HL-60 (cell line): ENCODE measurements at regions not wholly inside any gene's neighbourhood (a gene's known extent, or its start where the extent isn't known, plus 50 kb on each side); places are given as distances from the start of the nearest gene placed in this dataset.

Experiments
- DNase-seq, 2 experiments: peaks; one replicate each; pipeline ENCODE4 v3.0.0-alpha.2; 2010 to 2020; ENCODE audit warnings: low read depth in 1 of 2, low spot score in 1 of 2
- H3K27ac ChIP-seq: fragments of 250-450 bp; sonication (Bioruptor Pico); replicated peaks from 2 replicates; pipeline ENCODE4 v1.5.1; 2020; ENCODE audit warnings: mild to moderate bottlenecking, moderate library complexity
- H3K27me3 ChIP-seq: fragments of 250-450 bp; sonication (Bioruptor Pico); 2 replicates; pipeline ENCODE4 v1.5.1; 2021; ENCODE audit warnings: mild to moderate bottlenecking, moderate library complexity; ENCODE audit not compliant: insufficient read depth, poor library complexity, severe bottlenecking
- H3K4me3 ChIP-seq: replicated peaks from 2 replicates; pipeline ENCODE4 v1.5.1; 2011; ENCODE audit warnings: mild to moderate bottlenecking, control low read depth, low read length; ENCODE audit not compliant: insufficient read depth
- GABPA ChIP-seq: IDR thresholded peaks from 2 replicates; pipeline ENCODE4 v1.6.1; 2012; ENCODE audit warnings: low read depth
- POLR2AphosphoS5 ChIP-seq: IDR thresholded peaks from 2 replicates; pipeline ENCODE4 v1.6.1; 2012; ENCODE audit warnings: low read depth
- REST ChIP-seq: IDR thresholded peaks from 2 replicates; pipeline ENCODE4 v1.6.1; 2012; ENCODE audit warnings: low read depth; ENCODE audit not compliant: insufficient replicate concordance
- SPI1 ChIP-seq: IDR thresholded peaks from 2 replicates; pipeline ENCODE4 v1.6.1; 2012; ENCODE audit warnings: low read depth, mild to moderate bottlenecking, borderline replicate concordance
- TF ChIP-seq, protein P1 (sequence below): IDR thresholded peaks from one replicate; pipeline ENCODE4 v1.5.1; 2011; ENCODE audit warnings: low read length, control low read depth, inconsistent platforms; ENCODE audit not compliant: insufficient read depth

- no peak for DNase-seq
- Histone ChIP-seq H3K27ac (no peak overlapping the region), H3K4me3 (no peak overlapping the region), H3K27me3 (no peaks in the 10 kb centered on the region)
- TF ChIP-seq, protein P1, sequence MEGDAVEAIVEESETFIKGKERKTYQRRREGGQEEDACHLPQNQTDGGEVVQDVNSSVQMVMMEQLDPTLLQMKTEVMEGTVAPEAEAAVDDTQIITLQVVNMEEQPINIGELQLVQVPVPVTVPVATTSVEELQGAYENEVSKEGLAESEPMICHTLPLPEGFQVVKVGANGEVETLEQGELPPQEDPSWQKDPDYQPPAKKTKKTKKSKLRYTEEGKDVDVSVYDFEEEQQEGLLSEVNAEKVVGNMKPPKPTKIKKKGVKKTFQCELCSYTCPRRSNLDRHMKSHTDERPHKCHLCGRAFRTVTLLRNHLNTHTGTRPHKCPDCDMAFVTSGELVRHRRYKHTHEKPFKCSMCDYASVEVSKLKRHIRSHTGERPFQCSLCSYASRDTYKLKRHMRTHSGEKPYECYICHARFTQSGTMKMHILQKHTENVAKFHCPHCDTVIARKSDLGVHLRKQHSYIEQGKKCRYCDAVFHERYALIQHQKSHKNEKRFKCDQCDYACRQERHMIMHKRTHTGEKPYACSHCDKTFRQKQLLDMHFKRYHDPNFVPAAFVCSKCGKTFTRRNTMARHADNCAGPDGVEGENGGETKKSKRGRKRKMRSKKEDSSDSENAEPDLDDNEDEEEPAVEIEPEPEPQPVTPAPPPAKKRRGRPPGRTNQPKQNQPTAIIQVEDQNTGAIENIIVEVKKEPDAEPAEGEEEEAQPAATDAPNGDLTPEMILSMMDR = no peak
These were observed 138.8 kb downstream of the OAT start for GRCh38 chr10:124279882-124280281.

- Histone ChIP-seq H3K27ac (no peak overlapping the region), H3K27me3 (no peaks in the 10 kb centered on the region), H3K4me3 (no peak overlapping the region)
- no peak for DNase-seq
- TF ChIP-seq SPI1 = no peak
- no peak for TF ChIP-seq REST
- no peak for TF ChIP-seq POLR2AphosphoS5
- TF ChIP-seq, protein P1 = no peak
- TF ChIP-seq GABPA = no peak
These were observed 139.4 kb downstream of the OAT start for GRCh38 chr10:124279298-124279697.

DNA sequence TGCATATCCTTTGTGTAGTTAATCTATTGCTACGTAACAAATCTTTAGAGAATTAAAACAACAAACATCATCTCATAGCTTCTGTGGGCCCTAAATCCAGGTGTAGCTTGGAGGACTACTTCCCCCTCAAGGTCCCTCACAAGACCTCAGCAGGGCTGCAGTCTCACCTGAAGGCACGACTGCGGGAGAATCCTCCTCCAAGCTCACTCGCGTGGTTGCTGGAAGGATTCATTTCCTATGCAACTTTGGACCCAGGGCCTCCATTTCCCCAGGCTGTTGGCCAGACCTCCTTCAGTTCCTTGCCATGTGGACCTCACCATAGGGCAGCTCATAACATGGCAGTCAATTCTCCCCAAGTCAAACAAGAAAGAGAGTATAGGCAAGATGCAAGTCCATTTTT is 140.4 kb downstream of the OAT start:
- TF ChIP-seq SPI1 = no peak
- no peak for TF ChIP-seq REST
- TF ChIP-seq, protein P1 = no peak
- no peak for TF ChIP-seq POLR2AphosphoS5
- TF ChIP-seq GABPA = no peak
- DNase-seq = no peak

GRCh38 chr10:124273141-124273540 is 145.6 kb downstream of the OAT start:
- no peak overlapping the region for H3K4me3 ChIP-seq
- no peak for DNase-seq
- TF ChIP-seq POLR2AphosphoS5 (no peak), GABPA (no peak), SPI1 (no peak), REST (no peak)
- TF ChIP-seq, protein P1 = no peak

More for the DNA sequence above, 140.4 kb downstream of the OAT start:
- Histone ChIP-seq H3K27me3 (no peaks in the 10 kb centered on the region), H3K4me3 (no peak overlapping the region), H3K27ac (no peak overlapping the region)

More at GRCh38 chr10:124273141-124273540, 145.6 kb downstream of the OAT start:
- H3K27me3 ChIP-seq = no peaks in the 10 kb centered on the region
- H3K27ac ChIP-seq = no peak overlapping the region
